OCI-LY3 (cell line): ENCODE measurements at regions not wholly inside any gene's neighbourhood (a gene's known extent, or its start where the extent isn't known, plus 50 kb on each side); places are given as distances from the start of the nearest gene placed in this dataset.

Experiments used
- H2AFZ ChIP-seq: fragments of 200-600, 300-600 bp; shearing (Covaris generic); 2 replicates; pipeline ENCODE4 v1.6.0; 2014; ENCODE audit warnings: antibody characterized with exemption, low read depth, low read length
- H3K27ac ChIP-seq: fragments of 200-600, 300-600 bp; sonication (generic); 2 replicates; pipeline ENCODE4 v1.5.1; 2014; ENCODE audit warnings: mild to moderate bottlenecking, low read length, moderate library complexity, mixed read lengths
- H3K27me3 ChIP-seq: fragments of 200-600, 300-600 bp; sonication (generic); 2 replicates; pipeline ENCODE4 v1.6.1; 2014; ENCODE audit warnings: low read depth, low read length, mixed read lengths
- H3K36me3 ChIP-seq: fragments of 200-600, 300-600 bp; sonication (generic); replicated peaks from 2 replicates; pipeline ENCODE3; 2014; ENCODE audit warnings: low read depth, low read length, mixed read lengths
- H3K4me1 ChIP-seq: fragments of 300-600, 200-600 bp; sonication (generic); 2 replicates; pipeline ENCODE4 v1.6.1; 2014; ENCODE audit warnings: low read length, mixed read lengths
- H3K4me2 ChIP-seq: fragments of 200-600, 300-600 bp; sonication (generic); 2 replicates; pipeline ENCODE4 v1.6.1; 2014; ENCODE audit warnings: low read length, mixed read lengths
- H3K4me3 ChIP-seq: fragments of 300-600, 200-600 bp; sonication (generic); 2 replicates; pipeline ENCODE4 v1.5.1; 2014; ENCODE audit warnings: antibody characterized with exemption, mild to moderate bottlenecking, low read length, moderate library complexity
- H3K79me2 ChIP-seq: fragments of 300-600, 200-600 bp; shearing (Covaris generic); 2 replicates; pipeline ENCODE4 v1.6.1; 2014; ENCODE audit warnings: mild to moderate bottlenecking, low read length, mixed read lengths
- H3K9ac ChIP-seq: fragments of 300-600, 200-600 bp; shearing (Covaris generic); 2 replicates; pipeline ENCODE4 v1.6.0; 2014; ENCODE audit warnings: mild to moderate bottlenecking, low read length, moderate library complexity
- H3K9me3 ChIP-seq: fragments of 200-600, 300-600 bp; shearing (Covaris generic); 2 replicates; pipeline ENCODE4 v1.6.1; 2014; ENCODE audit warnings: low read length, mixed read lengths; ENCODE audit not compliant: insufficient read depth
- H4K20me1 ChIP-seq: fragments of 200-600, 300-600 bp; sonication (generic); 2 replicates; pipeline ENCODE4 v1.6.1; 2016; ENCODE audit warnings: low read length, mixed read lengths; ENCODE audit not compliant: insufficient read depth
- EZH2phosphoT487 ChIP-seq: fragments of 200-600 bp; shearing (Covaris generic); IDR thresholded peaks from 2 replicates; pipeline ENCODE4 v1.6.1; 2018; ENCODE audit warnings: antibody characterized with exemption, mixed run types, low read depth
- TF ChIP-seq, protein P1 (sequence below): fragments of 200-600, 300-600 bp; sonication (generic); IDR thresholded peaks from 2 replicates; pipeline ENCODE4 v1.5.1; 2014; ENCODE audit warnings: antibody characterized with exemption, low read length, low read depth

DNA sequence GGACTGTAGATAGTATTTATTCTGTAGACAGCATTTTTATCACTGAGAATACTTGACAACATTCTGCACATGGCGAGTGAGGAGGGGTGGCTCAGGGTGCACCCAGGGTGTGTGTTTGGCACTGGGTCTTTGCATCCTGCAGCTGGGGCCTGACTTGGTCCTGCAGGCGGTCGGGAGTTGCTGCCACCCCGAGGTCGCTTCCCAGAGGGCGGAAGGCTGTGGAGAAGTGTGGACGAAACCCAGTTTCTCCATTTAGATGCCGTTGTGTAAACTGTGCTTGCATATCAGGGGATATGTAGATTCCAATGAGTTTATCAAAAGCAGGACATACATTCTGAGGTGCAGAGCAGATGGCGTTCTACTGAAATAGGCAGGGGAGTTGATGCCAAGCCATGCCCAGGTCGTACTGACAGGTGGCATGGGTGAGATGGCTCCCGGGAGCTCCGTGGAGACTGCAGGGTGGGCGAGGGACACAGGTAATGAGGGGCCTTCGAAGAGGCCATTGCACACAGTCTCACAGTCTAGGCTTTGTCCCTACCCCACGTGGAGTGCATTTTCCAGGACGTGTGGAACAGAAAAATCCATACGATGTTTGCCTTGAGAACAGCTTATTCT is 74.5 kb downstream of the RTP5 start:
- H2AFZ ChIP-seq, result no peak overlapping the region
- H4K20me1 ChIP-seq, result no peaks in the 10 kb centered on the region
- no peak overlapping the region for H3K4me3 ChIP-seq
- H3K4me2 ChIP-seq, result no peak overlapping the region
- H3K27me3 ChIP-seq, result no peaks in the 10 kb centered on the region
- no peak overlapping the region for H3K27ac ChIP-seq
- H3K36me3 ChIP-seq, result no peaks in the 10 kb centered on the region
- H3K4me1 ChIP-seq, result no peaks in the 10 kb centered on the region
- TF ChIP-seq, protein P1, sequence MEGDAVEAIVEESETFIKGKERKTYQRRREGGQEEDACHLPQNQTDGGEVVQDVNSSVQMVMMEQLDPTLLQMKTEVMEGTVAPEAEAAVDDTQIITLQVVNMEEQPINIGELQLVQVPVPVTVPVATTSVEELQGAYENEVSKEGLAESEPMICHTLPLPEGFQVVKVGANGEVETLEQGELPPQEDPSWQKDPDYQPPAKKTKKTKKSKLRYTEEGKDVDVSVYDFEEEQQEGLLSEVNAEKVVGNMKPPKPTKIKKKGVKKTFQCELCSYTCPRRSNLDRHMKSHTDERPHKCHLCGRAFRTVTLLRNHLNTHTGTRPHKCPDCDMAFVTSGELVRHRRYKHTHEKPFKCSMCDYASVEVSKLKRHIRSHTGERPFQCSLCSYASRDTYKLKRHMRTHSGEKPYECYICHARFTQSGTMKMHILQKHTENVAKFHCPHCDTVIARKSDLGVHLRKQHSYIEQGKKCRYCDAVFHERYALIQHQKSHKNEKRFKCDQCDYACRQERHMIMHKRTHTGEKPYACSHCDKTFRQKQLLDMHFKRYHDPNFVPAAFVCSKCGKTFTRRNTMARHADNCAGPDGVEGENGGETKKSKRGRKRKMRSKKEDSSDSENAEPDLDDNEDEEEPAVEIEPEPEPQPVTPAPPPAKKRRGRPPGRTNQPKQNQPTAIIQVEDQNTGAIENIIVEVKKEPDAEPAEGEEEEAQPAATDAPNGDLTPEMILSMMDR, result no peak
- TF ChIP-seq EZH2phosphoT487, result no peak
- H3K9ac ChIP-seq, result no peak overlapping the region
- H3K79me2 ChIP-seq, result no peaks in the 10 kb centered on the region
- no peaks in the 10 kb centered on the region for H3K9me3 ChIP-seq

DNA sequence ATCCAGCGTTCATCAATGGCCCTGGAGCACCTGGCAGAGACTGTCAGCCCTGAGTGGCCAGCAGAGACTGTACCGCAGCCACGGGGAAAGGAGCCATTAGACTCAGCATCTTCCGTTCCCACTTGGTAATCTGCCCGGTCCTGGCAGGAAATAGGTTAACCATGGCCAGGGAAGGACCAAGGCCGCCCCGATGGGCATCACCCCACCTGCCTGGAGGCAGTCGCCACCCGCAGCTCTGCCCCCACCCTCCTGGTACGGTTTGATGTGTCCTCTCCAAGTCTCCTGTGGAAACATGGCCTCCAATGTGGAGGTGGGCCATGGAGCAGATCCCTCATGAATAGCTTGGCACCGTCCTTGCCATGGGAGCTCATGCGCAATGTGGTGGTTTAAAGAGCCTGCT is 75.3 kb downstream of the RTP5 start:
- Histone ChIP-seq H3K4me1 (no peaks in the 10 kb centered on the region), H2AFZ (no peak overlapping the region), H3K79me2 (no peaks in the 10 kb centered on the region), H3K9ac (no peak overlapping the region), H3K4me2 (no peak overlapping the region), H3K36me3 (no peaks in the 10 kb centered on the region), H3K4me3 (no peak overlapping the region), H3K27ac (no peak overlapping the region), H3K9me3 (no peaks in the 10 kb centered on the region), H4K20me1 (no peaks in the 10 kb centered on the region), H3K27me3 (no peaks in the 10 kb centered on the region)
- TF ChIP-seq, protein P1, result no peak

DNA sequence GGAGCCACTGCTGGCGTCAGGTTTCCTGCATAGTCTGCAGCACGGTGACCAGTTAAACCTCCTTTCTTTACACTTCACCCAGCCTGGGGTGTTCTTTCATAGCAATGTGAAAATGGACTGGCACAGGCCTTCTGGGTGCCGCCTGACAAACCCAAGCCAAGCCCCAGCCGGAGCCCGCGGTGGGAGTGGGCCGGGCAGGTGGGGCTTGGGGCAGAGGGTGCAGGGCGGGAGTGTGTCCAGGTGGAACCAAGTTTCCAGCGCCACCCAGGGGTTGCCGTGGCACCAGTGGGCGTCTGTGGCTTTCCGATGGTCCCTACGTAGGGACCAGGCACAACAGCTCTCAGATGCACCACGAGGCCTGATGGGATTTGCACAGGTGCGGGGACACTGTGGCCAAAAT is 75.8 kb downstream of the RTP5 start:
- H3K79me2 ChIP-seq, result no peaks in the 10 kb centered on the region
- no peaks in the 10 kb centered on the region for H3K9me3 ChIP-seq
- no peaks in the 10 kb centered on the region; the same call in 1 of the 2 replicates for H4K20me1 ChIP-seq
- H3K4me3 ChIP-seq, result no peak overlapping the region
- H3K36me3 ChIP-seq, result no peaks in the 10 kb centered on the region
- no peak overlapping the region for H3K9ac ChIP-seq
- H2AFZ ChIP-seq, result no peak overlapping the region
- no peak overlapping the region for H3K4me2 ChIP-seq
- no peaks in the 10 kb centered on the region for H3K27me3 ChIP-seq
- H3K27ac ChIP-seq, result no peak overlapping the region
- TF ChIP-seq EZH2phosphoT487, result no peak
- TF ChIP-seq, protein P1, result no peak
- no peaks in the 10 kb centered on the region for H3K4me1 ChIP-seq

DNA sequence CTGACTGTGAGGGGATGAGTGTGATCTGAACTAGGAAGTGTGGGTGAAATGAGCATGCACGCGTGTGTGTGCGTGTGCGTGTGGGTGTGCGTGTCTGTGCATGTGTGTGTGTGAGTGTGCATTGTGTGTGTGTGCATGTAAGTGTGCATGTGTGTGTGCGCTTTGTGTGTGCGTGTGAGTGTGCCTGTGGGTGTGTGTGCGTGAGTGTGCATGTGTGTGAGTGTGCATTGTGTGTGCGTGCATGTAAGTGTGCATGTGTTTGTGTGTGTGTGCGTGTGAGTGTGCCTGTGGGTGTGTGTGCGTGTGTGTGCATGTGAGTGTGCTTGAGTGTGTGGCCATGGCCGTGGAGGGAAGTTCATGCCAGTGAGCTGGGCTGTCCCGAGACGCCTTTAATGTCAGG is 76.3 kb downstream of the RTP5 start:
- no peak overlapping the region for H2AFZ ChIP-seq
- peaks cover 3% of the 10 kb centered on the region; the same call in 1 of the 2 replicates for H3K4me1 ChIP-seq
- H3K4me2 ChIP-seq, result no peak overlapping the region
- no peak for TF ChIP-seq EZH2phosphoT487
- TF ChIP-seq, protein P1, result no peak
- no peaks in the 10 kb centered on the region for H3K79me2 ChIP-seq
- H3K27me3 ChIP-seq, result no peaks in the 10 kb centered on the region
- no peaks in the 10 kb centered on the region for H3K36me3 ChIP-seq
- no peak overlapping the region for H3K9ac ChIP-seq
- H4K20me1 ChIP-seq, result no peaks in the 10 kb centered on the region; the same call in none of the 2 replicates
- H3K9me3 ChIP-seq, result no peaks in the 10 kb centered on the region
- no peak overlapping the region for H3K27ac ChIP-seq
- no peak overlapping the region for H3K4me3 ChIP-seq
